T-cell (primary cell): ENCODE measurements at regions not wholly inside any gene's neighbourhood (a gene's known extent, or its start where the extent isn't known, plus 50 kb on each side); places are given as distances from the start of the nearest gene placed in this dataset.

Source experiments
- ATAC-seq, 4 experiments: fragments of 200-7000 bp in 3 of 4; fragments of 150-1000 bp in 1 of 4; cut with Tn5 transposase; replicated peaks in 1 of 4; 1 replicate in 3 of 4; 2 replicates in 1 of 4; pipeline ENCODE4 v1.10.0; 2021; ENCODE audit warnings: moderate library complexity in 3 of 4, mild to moderate bottlenecking in 2 of 4, moderate number of reproducible peaks in 1 of 4
- CTCF ChIA-PET, 2 donors: fragments of 300-600 bp; sonication (Branson Sonifier 250); formaldehyde crosslinking; loops; one replicate each; lab custom pipeline; 2022; ENCODE audit warnings: antibody characterized with exemption in 2 of 2; lab: Charles Lee
- POLR2A ChIA-PET, 2 donors: fragments of 300-600 bp; sonication (Branson Sonifier 250); formaldehyde crosslinking; loops; one replicate each; lab custom pipeline; 2022; ENCODE audit warnings: antibody characterized with exemption in 2 of 2; lab: Charles Lee
- DNase-seq, 35 experiments: peaks; one replicate each; pipeline versions ENCODE4 v3.0.0 to v3.0.0-alpha.2; 2013 to 2023
- H3K27ac ChIP-seq: one replicate; pipeline ENCODE4 v1.5.1; 2013; ENCODE audit warnings: low read length
- H3K27me3 ChIP-seq, 2 experiments: replicated peaks in 1 of 2; 1 replicate in 1 of 2; 2 replicates in 1 of 2; pipeline versions ENCODE4 v1.6.1 to v1.7.0; 2013; ENCODE audit warnings: low read length in 1 of 2, mixed read lengths in 1 of 2; ENCODE audit not compliant: control insufficient read depth in 2 of 2, insufficient read depth in 2 of 2; ENCODE audit errors: extremely low read depth in 1 of 2
- H3K36me3 ChIP-seq, 2 donors: 1 replicate in 1 of 2; 2 replicates in 1 of 2; pipeline versions ENCODE4 v1.6.1 to v1.7.0; 2013; ENCODE audit warnings: low read length in 1 of 2; ENCODE audit not compliant: control insufficient read depth in 2 of 2, insufficient read depth in 1 of 2; ENCODE audit errors: extremely low read depth in 1 of 2
- H3K4me1 ChIP-seq, 2 experiments: 1 replicate in 1 of 2; 2 replicates in 1 of 2; pipeline versions ENCODE4 v1.6.1 to v1.7.0; 2013; ENCODE audit warnings: low read length in 2 of 2, mixed read lengths in 1 of 2; ENCODE audit not compliant: insufficient read depth in 2 of 2, control insufficient read depth in 1 of 2; ENCODE audit errors: extremely low read depth in 1 of 2
- H3K4me3 ChIP-seq, 2 donors: 1 replicate in 1 of 2; 2 replicates in 1 of 2; pipeline versions ENCODE4 v1.5.1 to v1.7.0; 2013; ENCODE audit warnings: mild to moderate bottlenecking in 2 of 2, low read length in 1 of 2, moderate library complexity in 1 of 2; ENCODE audit not compliant: control insufficient read depth in 1 of 2; ENCODE audit errors: extremely low read depth in 1 of 2
- H3K9me3 ChIP-seq: 2 replicates; pipeline ENCODE4 v1.7.0; 2013
- H3K27ac Mint-ChIP-seq, 2 donors: one replicate each; pipeline ENCODE4 v1.8.0; 2020 to 2021; ENCODE audit warnings: mild to moderate bottlenecking in 2 of 2, mixed read lengths in 2 of 2
- H3K27me3 Mint-ChIP-seq, 2 donors: one replicate each; pipeline ENCODE4 v1.8.0; 2021 to 2022; ENCODE audit warnings: mixed read lengths in 2 of 2
- H3K36me3 Mint-ChIP-seq: one replicate; pipeline ENCODE4 v1.8.0; 2021; ENCODE audit warnings: mixed read lengths
- H3K4me1 Mint-ChIP-seq, 3 donors: one replicate each; pipeline ENCODE4 v1.8.0; 2020 to 2022; ENCODE audit warnings: mixed read lengths in 3 of 3, mild to moderate bottlenecking in 1 of 3
- H3K4me3 Mint-ChIP-seq, 3 donors: one replicate each; pipeline ENCODE4 v1.8.0; 2020 to 2022; ENCODE audit warnings: mild to moderate bottlenecking in 3 of 3, mixed read lengths in 3 of 3, moderate library complexity in 3 of 3
- H3K9me3 Mint-ChIP-seq, 3 donors: one replicate each; pipeline ENCODE4 v1.8.0; 2020 to 2022; ENCODE audit warnings: mixed read lengths in 3 of 3
- WGBS: methylation state at CpG from one replicate; pipeline ENCODE4 v1.1.5; 2013; ENCODE audit warnings: missing lambda C conversion rate; ENCODE audit not compliant: insufficient coverage; 5-methylcytosine and 5-hydroxymethylcytosine counted together

- H3K4me3 ChIP-seq, result no peak overlapping the region
- CTCF ChIA-PET, result no interaction called here
- Mint-ChIP-seq H3K27me3 (no peaks in the 10 kb centered on the region), H3K4me3 (no peak overlapping the region), H3K9me3 (no peaks in the 10 kb centered on the region), H3K27ac (no peak overlapping the region), H3K36me3 (no peaks in the 10 kb centered on the region), H3K4me1 (no peaks in the 10 kb centered on the region)
- H3K36me3 ChIP-seq, result no peaks in the 10 kb centered on the region
- ATAC-seq (no peak), DNase-seq (no peak)
- no peaks in the 10 kb centered on the region for H3K27me3 ChIP-seq
- H3K4me1 ChIP-seq, result no peaks in the 10 kb centered on the region
- H3K27ac ChIP-seq, result no peak overlapping the region
- no peaks in the 10 kb centered on the region for H3K9me3 ChIP-seq
- POLR2A ChIA-PET, result no interaction called here
- 81% methylated on average over 2 of the region's 2 CpGs for WGBS
Observed at GRCh38 chr2:156810094-156810493, 373.9 kb downstream of the GPD2 start.

GRCh38 chr2:156812496-156812895 lies 376.3 kb downstream of the GPD2 start:
- ChIA-PET POLR2A (no interaction called here), CTCF (no interaction called here)
- Mint-ChIP-seq H3K9me3 (no peaks in the 10 kb centered on the region), H3K4me1 (no peaks in the 10 kb centered on the region), H3K4me3 (no peak overlapping the region), H3K36me3 (no peaks in the 10 kb centered on the region), H3K27ac (no peak overlapping the region), H3K27me3 (no peaks in the 10 kb centered on the region)
- H3K9me3 ChIP-seq, result no peaks in the 10 kb centered on the region
- DNase-seq (no peak), ATAC-seq (no peak)
- H3K36me3 ChIP-seq, result no peaks in the 10 kb centered on the region
- WGBS, result 80% methylated on average over 1 of the region's 1 CpG
- no peak overlapping the region for H3K27ac ChIP-seq
- no peak overlapping the region for H3K4me3 ChIP-seq
- no peaks in the 10 kb centered on the region for H3K27me3 ChIP-seq
- H3K4me1 ChIP-seq, result no peaks in the 10 kb centered on the region

- no CpG with 5 or more reads among the region's 1 CpG for WGBS
- ATAC-seq, result no peak
- no peaks in the 10 kb centered on the region for H3K9me3 ChIP-seq
- Mint-ChIP-seq H3K4me3 (no peak overlapping the region), H3K27ac (no peak overlapping the region), H3K36me3 (no peaks in the 10 kb centered on the region), H3K27me3 (peaks cover 0 to 6% of the 10 kb centered on the region in 2 donors), H3K9me3 (peaks cover 0 to 8% (median 0%) of the 10 kb centered on the region in 3 donors), H3K4me1 (peaks cover 0 to 18% (median 12%) of the 10 kb centered on the region in 3 donors)
- no peaks in the 10 kb centered on the region for H3K36me3 ChIP-seq
- CTCF ChIA-PET, result no interaction called here
- H3K27me3 ChIP-seq, result no peaks in the 10 kb centered on the region
- H3K27ac ChIP-seq, result no peak overlapping the region
- DNase-seq, result no peak
- POLR2A ChIA-PET, result no interaction called here
- H3K4me1 ChIP-seq, result peaks cover 0 to 2% of the 10 kb centered on the region in 2 experiments
- H3K4me3 ChIP-seq, result no peak overlapping the region
Observed at GRCh38 chr2:156817430-156817829, 381.3 kb downstream of the GPD2 start.

- peaks cover 0 to 18% (median 12%) of the 10 kb centered on the region in 3 donors for H3K4me1 Mint-ChIP-seq
- H3K4me3 ChIP-seq, result no peak overlapping the region
- H3K9me3 ChIP-seq, result no peaks in the 10 kb centered on the region
- no peak overlapping the region for H3K27ac Mint-ChIP-seq
- 67% methylated on average over 1 of the region's 6 CpGs for WGBS
- H3K27ac ChIP-seq, result no peak overlapping the region
- H3K27me3 Mint-ChIP-seq, result peaks cover 0 to 6% of the 10 kb centered on the region in 2 donors
- H3K9me3 Mint-ChIP-seq, result peaks cover 0 to 8% (median 0%) of the 10 kb centered on the region in 3 donors
- ChIA-PET CTCF (no interaction called here), POLR2A (no interaction called here)
- no peaks in the 10 kb centered on the region for H3K27me3 ChIP-seq
- H3K36me3 ChIP-seq, result no peaks in the 10 kb centered on the region
- no peak for ATAC-seq
- H3K4me1 ChIP-seq, result peaks cover 0 to 2% of the 10 kb centered on the region in 2 experiments
- no peaks in the 10 kb centered on the region for H3K36me3 Mint-ChIP-seq
- H3K4me3 Mint-ChIP-seq, result no peak overlapping the region
- DNase-seq, result no peak
Observed at GRCh38 chr2:156818221-156818620, 382.0 kb downstream of the GPD2 start.

- H3K36me3 ChIP-seq, result no peaks in the 10 kb centered on the region
- H3K9me3 Mint-ChIP-seq, result peaks cover 0 to 8% (median 0%) of the 10 kb centered on the region in 3 donors
- H3K4me1 Mint-ChIP-seq, result peaks cover 0 to 18% (median 12%) of the 10 kb centered on the region in 3 donors
- H3K27ac Mint-ChIP-seq, result no peak overlapping the region
- H3K36me3 Mint-ChIP-seq, result no peaks in the 10 kb centered on the region
- no peak overlapping the region for H3K27ac ChIP-seq
- peaks cover 0 to 6% of the 10 kb centered on the region in 2 donors for H3K27me3 Mint-ChIP-seq
- H3K4me3 Mint-ChIP-seq, result no peak overlapping the region
- H3K4me1 ChIP-seq, result peaks cover 0 to 2% of the 10 kb centered on the region in 2 experiments
- H3K27me3 ChIP-seq, result no peaks in the 10 kb centered on the region
- H3K4me3 ChIP-seq, result no peak overlapping the region
- ChIA-PET CTCF (no interaction called here), POLR2A (no interaction called here)
- no peak for ATAC-seq
- no peaks in the 10 kb centered on the region for H3K9me3 ChIP-seq
- DNase-seq, result no peak
- WGBS, result 39% methylated on average over 2 of the region's 3 CpGs
Observed at GRCh38 chr2:156818944-156819343, 382.8 kb downstream of the GPD2 start.

GRCh38 chr2:156826341-156826933 lies 390.3 kb downstream of the GPD2 start:
- Mint-ChIP-seq H3K4me1 (no peaks in the 10 kb centered on the region), H3K36me3 (no peaks in the 10 kb centered on the region), H3K4me3 (no peak overlapping the region), H3K27me3 (peaks cover 0 to 2% of the 10 kb centered on the region in 2 donors), H3K9me3 (peaks cover 3 to 6% (median 5%) of the 10 kb centered on the region in 3 donors), H3K27ac (no peak overlapping the region)
- Histone ChIP-seq H3K9me3 (no peaks in the 10 kb centered on the region), H3K36me3 (no peaks in the 10 kb centered on the region), H3K4me1 (no peaks in the 10 kb centered on the region), H3K27me3 (peaks cover 0 to 8% of the 10 kb centered on the region in 2 experiments), H3K4me3 (no peak overlapping the region), H3K27ac (no peak overlapping the region)
- no CpG with 5 or more reads among the region's 2 CpGs for WGBS
- DNase-seq (no peak), ATAC-seq (no peak)
- POLR2A ChIA-PET, result no interaction called here
- CTCF ChIA-PET, result no interaction called here
